Epithelial cell of proximal tubule (primary cell): ENCODE measurements at regions not wholly inside any gene's neighbourhood (a gene's known extent, or its start where the extent isn't known, plus 50 kb on each side); places are given as distances from the start of the nearest gene placed in this dataset.

Experiments used
- DNase-seq: peaks from one replicate; pipeline ENCODE4 v3.0.0-alpha.2; 2011; ENCODE audit warnings: low read depth
- H3K4me3 ChIP-seq: 2 replicates; pipeline ENCODE4 v1.5.1; 2011; ENCODE audit warnings: low read depth, mild to moderate bottlenecking, low read length
- TF ChIP-seq, protein P1 (sequence below): conservative IDR thresholded peaks from 2 replicates; pipeline ENCODE4 v1.5.1; 2012; ENCODE audit warnings: low read depth, mild to moderate bottlenecking, low read length

DNA sequence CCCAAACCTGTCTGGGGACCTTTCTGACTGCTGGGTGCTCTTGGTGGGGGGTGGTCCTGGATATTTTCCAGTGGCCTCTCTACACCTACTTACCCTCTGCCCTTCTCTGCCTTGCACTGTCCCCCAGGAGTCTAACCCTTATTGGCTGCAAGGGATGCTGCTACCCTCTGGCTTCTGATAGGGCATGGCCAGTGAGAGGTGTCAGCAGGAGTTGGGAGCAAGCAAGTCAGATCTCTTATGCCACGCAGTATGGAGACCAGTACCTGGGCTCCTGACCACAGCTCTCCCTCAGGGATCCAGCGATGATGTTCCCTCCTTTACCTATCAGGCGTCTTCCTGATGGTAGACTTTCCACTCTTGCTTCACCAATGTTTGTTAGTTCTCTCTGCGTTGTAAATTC, 373.7 kb downstream of the SOCS6 start:
- H3K4me3 ChIP-seq = no peak overlapping the region
- TF ChIP-seq, protein P1, sequence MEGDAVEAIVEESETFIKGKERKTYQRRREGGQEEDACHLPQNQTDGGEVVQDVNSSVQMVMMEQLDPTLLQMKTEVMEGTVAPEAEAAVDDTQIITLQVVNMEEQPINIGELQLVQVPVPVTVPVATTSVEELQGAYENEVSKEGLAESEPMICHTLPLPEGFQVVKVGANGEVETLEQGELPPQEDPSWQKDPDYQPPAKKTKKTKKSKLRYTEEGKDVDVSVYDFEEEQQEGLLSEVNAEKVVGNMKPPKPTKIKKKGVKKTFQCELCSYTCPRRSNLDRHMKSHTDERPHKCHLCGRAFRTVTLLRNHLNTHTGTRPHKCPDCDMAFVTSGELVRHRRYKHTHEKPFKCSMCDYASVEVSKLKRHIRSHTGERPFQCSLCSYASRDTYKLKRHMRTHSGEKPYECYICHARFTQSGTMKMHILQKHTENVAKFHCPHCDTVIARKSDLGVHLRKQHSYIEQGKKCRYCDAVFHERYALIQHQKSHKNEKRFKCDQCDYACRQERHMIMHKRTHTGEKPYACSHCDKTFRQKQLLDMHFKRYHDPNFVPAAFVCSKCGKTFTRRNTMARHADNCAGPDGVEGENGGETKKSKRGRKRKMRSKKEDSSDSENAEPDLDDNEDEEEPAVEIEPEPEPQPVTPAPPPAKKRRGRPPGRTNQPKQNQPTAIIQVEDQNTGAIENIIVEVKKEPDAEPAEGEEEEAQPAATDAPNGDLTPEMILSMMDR = no peak
- DNase-seq = no peak

DNA sequence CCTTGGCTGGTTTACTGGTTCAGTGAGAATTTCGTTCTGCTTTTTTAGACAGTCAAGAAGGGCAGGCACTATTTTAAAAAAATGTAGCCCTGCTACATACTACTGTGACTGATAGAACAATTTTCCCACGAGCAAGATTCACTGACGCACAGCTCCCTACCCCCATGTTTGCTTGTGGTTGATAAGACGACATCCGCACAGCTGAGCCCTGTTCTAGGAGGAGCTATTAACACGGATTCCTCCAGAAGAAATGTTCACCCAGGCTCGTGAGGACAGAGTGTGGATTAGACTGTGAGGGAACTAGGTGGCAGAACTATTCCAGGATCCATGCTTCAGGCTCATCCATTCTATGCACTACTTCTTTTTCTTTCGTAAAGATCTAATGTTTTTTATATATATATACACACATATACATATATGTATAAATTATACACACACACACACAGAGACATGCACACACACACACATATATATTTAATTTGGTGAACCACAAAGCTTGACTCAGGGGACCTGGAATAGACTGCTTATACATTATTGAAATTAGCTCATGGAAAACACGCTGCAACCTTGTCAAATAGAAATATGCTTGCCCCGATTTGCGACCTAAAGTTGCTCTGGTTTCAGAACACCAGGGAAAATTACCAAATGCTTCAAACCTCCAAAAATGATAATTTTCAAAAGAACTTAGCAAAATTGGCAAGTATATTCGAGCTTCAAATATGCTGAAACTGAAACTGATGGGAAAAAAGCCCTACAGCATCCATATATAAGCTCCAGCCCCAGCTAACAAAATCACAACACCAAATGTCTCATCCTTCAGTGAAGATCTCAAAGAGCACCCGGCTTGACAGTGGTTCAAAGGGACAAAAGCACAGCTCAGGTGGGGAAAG, 370.4 kb downstream of the SOCS6 start:
- DNase-seq = no peak
- TF ChIP-seq, protein P1 = no peak
- no peak overlapping the region for H3K4me3 ChIP-seq

DNA sequence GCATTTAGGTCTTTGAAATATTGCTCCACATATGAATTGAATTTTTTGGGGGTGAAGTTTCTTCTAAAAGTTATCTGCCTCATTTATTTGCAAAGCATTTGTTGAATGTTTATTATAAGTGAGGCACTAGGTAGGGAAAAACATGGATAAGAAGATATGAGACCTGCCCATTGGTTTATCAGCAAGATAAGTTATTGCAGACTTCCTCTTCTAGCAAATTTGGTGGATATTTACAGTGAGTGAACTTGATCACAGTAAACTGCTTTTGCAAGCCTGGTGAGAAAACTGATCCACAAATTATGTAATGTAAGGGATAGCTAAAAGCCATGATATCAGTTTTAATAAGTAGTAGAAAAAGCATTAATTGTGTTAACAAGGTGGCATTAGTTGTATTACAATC, 364.8 kb downstream of the SOCS6 start:
- DNase-seq = no peak
- TF ChIP-seq, protein P1 = no peak
- H3K4me3 ChIP-seq = no peak overlapping the region

DNA sequence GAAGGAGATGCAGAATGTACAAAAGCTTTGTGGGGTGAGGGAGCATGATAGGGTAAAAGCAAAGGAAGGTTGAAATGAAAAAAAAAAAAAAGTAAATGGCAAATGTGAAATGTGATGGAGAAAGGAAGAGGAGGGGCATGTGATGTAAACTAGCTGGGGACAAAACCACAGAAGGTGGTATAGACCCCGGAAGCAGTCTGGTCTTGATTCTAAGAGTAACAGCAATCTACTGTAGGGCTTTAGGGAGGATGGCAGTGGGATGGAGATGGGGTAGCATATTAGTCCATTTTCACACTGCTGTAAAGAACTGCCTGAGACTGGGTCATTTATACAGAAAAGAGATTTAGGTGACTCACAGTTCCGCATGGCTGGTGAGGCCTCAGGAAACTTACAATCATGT, 362.0 kb downstream of the SOCS6 start:
- no peak for DNase-seq
- no peak overlapping the region for H3K4me3 ChIP-seq
- TF ChIP-seq, protein P1 = no peak

DNA sequence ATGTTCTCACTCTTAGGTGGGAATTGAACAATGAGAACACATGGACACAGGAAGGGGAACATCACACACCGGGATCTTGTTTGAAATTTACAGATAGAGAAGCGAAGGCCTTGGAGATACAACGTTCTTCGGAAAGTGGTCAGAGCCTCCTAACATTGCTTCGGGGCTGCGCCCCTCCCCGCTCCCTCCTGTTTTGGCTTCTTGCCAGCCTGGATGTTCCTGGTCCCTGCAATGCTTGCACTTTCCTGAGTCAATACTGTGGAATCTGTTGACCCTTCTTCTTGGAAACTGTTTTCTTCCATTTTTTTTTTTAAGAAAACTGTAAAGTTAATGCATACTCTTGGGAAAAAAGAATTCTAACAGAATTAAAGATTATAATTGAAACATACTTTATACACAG, 360.8 kb downstream of the SOCS6 start:
- DNase-seq = no peak
- TF ChIP-seq, protein P1 = no peak

DNA sequence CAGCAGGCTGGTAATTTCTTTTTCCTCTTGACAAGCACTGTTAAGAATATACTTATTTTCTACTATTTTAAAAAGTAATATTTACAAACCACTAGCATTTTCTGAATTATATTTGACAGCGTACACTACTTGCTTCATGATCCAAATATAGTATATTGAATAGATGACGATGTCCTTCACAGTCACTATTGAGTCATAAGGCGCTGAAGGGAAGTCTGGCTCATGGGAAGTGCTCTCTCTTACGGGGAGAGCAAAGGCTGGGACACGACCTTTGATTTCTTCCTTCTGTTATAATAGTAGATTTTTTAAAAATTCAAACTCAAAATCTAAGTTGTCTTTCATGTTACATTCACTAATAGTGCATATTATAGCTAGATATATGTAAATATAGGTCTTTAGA, 357.1 kb downstream of the SOCS6 start:
- H3K4me3 ChIP-seq = no peak overlapping the region
- TF ChIP-seq, protein P1 = no peak
- DNase-seq = no peak

More for the DNA sequence above, 360.8 kb downstream of the SOCS6 start:
- no peak overlapping the region for H3K4me3 ChIP-seq

DNA sequence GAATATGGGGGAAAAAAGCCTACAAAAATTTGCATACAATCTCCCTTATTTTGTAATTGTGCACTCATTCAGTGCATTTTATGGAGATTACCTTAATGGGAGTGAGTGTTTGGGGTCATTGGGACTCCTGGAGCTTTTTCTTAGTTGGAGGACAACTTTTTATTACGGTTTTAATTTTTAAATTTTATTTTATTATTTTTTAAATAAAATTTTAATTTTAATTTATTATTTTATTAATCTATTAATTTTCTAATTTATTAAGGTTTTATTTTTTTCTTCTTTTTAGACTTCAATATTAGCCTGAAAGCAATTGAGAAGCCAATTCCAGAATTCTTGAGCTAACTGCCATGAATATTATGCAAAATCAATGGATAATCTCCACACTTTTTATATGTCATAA, 355.0 kb downstream of the SOCS6 start:
- TF ChIP-seq, protein P1 = no peak
- DNase-seq = no peak
- H3K4me3 ChIP-seq = no peak overlapping the region
